ENCODE measurements at regions not wholly inside any gene's neighbourhood (a gene's known extent, or its start where the extent isn't known, plus 50 kb on each side); places are given as distances from the start of the nearest gene placed in this dataset.

- Histone ChIP-seq H2AFZ (ENCODE audit: low read length) (no peak overlapping the region), H3K4me2 (ENCODE audit: low read depth, low read length, poor library complexity, severe bottlenecking) (no peak overlapping the region), H3K27ac (ENCODE audit: low read length) (no peak overlapping the region), H3K9me2 (replicated peaks; ENCODE audit: insufficient read depth, low read length) (no peaks in the 10 kb centered on the region), H3K9ac (ENCODE audit: low read length) (no peak overlapping the region), H3K4me3 (ENCODE audit: low read length) (no peak overlapping the region), H3K27me3 (ENCODE audit: low read length) (no peaks in the 10 kb centered on the region), H3K79me2 (ENCODE audit: low read length) (no peaks in the 10 kb centered on the region), H4K20me1 (ENCODE audit: insufficient read depth, low read depth, low read length) (no peaks in the 10 kb centered on the region), H3K9me3 (ENCODE audit: low read length) (no peaks in the 10 kb centered on the region), H3K36me3 (ENCODE audit: insufficient read depth, low read length) (no peaks in the 10 kb centered on the region), H3K4me1 (ENCODE audit: low read length) (no peaks in the 10 kb centered on the region)
- no peak for DNase-seq
Measured at GRCh38 chr2:18169121-18169892, 290.8 kb downstream of the KCNS3 start.

DNA sequence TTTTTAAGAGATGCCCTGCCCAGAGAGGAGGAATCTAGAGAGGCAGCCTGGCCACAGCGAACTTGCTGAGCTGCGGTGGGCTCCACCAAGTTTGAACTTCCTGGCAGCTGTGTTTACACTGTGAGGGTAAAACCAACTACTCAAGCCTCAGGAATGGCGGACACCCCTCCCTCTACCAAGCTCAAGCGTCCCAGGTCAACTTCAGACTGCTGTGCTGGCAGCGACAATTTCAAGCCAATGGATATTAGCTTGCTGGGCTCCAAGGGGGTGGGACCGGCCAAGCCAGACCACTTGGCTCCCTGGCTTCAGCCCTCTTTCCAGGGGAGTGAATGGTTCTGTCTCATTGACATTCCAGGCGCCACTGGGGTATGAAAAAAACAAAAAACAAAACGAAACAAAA lies 289.4 kb downstream of the KCNS3 start:
- H3K9ac ChIP-seq (ENCODE audit: low read length), result no peak overlapping the region
- H3K4me1 ChIP-seq (ENCODE audit: low read length), result no peaks in the 10 kb centered on the region
- no peaks in the 10 kb centered on the region for H3K79me2 ChIP-seq (ENCODE audit: low read length)
- no peaks in the 10 kb centered on the region for H3K9me3 ChIP-seq (ENCODE audit: low read length)
- no peak overlapping the region for H3K4me3 ChIP-seq (ENCODE audit: low read length)
- no peak for DNase-seq
- no peak overlapping the region for H3K4me2 ChIP-seq (ENCODE audit: low read depth, low read length, poor library complexity, severe bottlenecking)
- H3K9me2 ChIP-seq (replicated peaks; ENCODE audit: insufficient read depth, low read length), result no peaks in the 10 kb centered on the region
- H4K20me1 ChIP-seq (ENCODE audit: insufficient read depth, low read depth, low read length), result no peaks in the 10 kb centered on the region
- no peaks in the 10 kb centered on the region for H3K27me3 ChIP-seq (ENCODE audit: low read length)
- no peaks in the 10 kb centered on the region for H3K36me3 ChIP-seq (ENCODE audit: insufficient read depth, low read length)
- no peak overlapping the region for H3K27ac ChIP-seq (ENCODE audit: low read length)
- no peak overlapping the region for H2AFZ ChIP-seq (ENCODE audit: low read length)

DNA sequence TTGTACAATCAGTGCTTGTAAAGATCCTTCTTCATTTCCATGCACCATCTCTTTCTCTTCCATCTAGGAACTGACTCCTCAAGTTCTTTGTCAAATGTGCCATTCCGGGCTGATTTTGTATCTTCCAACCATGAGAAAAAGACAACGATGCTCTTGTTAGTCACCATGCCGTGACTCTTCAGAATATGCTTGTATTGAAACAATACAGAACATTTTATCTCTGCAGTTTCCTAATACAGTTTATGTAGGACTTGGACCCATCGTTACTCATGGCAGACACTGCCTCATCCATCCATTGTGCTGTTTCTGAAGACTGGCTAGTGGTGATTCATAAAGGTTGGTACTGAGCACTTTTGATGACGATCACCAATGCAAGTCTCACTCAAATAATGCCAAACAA lies 283.2 kb downstream of the KCNS3 start:
- Histone ChIP-seq H3K9me3 (ENCODE audit: low read length) (no peaks in the 10 kb centered on the region), H3K36me3 (ENCODE audit: insufficient read depth, low read length) (no peaks in the 10 kb centered on the region), H3K27me3 (ENCODE audit: low read length) (no peaks in the 10 kb centered on the region), H3K27ac (ENCODE audit: low read length) (no peak overlapping the region), H4K20me1 (ENCODE audit: insufficient read depth, low read depth, low read length) (no peaks in the 10 kb centered on the region), H3K9ac (ENCODE audit: low read length) (no peak overlapping the region), H3K79me2 (ENCODE audit: low read length) (no peaks in the 10 kb centered on the region), H3K4me2 (ENCODE audit: low read depth, low read length, poor library complexity, severe bottlenecking) (no peak overlapping the region), H2AFZ (ENCODE audit: low read length) (no peak overlapping the region), H3K9me2 (replicated peaks; ENCODE audit: insufficient read depth, low read length) (no peaks in the 10 kb centered on the region), H3K4me3 (ENCODE audit: low read length) (no peak overlapping the region), H3K4me1 (ENCODE audit: low read length) (no peaks in the 10 kb centered on the region)
- no peak for DNase-seq

DNA sequence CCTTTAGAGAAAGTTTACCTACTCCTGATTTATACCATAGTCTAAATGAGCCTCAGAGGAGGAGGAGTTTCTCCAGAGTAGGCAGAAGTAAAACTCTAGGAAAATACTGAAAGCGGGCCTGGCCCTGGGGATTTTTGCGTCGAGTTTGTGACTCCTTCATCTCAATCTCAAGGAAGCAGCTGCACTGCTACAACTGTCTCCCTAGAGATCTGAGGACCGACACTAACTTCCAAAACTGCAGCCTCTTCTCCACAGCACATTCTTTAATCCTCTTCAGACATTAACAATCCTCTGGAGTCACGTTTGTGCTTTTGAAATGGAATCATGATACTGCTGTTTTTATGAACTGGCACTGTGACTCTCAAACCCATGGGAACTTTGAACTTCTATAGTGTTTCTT lies 281.4 kb downstream of the KCNS3 start:
- H4K20me1 ChIP-seq (ENCODE audit: insufficient read depth, low read depth, low read length), result no peaks in the 10 kb centered on the region
- H2AFZ ChIP-seq (ENCODE audit: low read length), result no peak overlapping the region
- no peaks in the 10 kb centered on the region for H3K27me3 ChIP-seq (ENCODE audit: low read length)
- no peaks in the 10 kb centered on the region for H3K79me2 ChIP-seq (ENCODE audit: low read length)
- no peak overlapping the region for H3K4me3 ChIP-seq (ENCODE audit: low read length)
- DNase-seq, result no peak
- no peaks in the 10 kb centered on the region for H3K36me3 ChIP-seq (ENCODE audit: insufficient read depth, low read length)
- H3K4me2 ChIP-seq (ENCODE audit: low read depth, low read length, poor library complexity, severe bottlenecking), result no peak overlapping the region
- no peaks in the 10 kb centered on the region for H3K9me3 ChIP-seq (ENCODE audit: low read length)
- H3K27ac ChIP-seq (ENCODE audit: low read length), result no peak overlapping the region
- no peaks in the 10 kb centered on the region for H3K9me2 ChIP-seq (replicated peaks; ENCODE audit: insufficient read depth, low read length)
- no peaks in the 10 kb centered on the region for H3K4me1 ChIP-seq (ENCODE audit: low read length)
- no peak overlapping the region for H3K9ac ChIP-seq (ENCODE audit: low read length)

- Histone ChIP-seq H3K9me3 (ENCODE audit: low read length) (no peaks in the 10 kb centered on the region), H3K27me3 (ENCODE audit: low read length) (no peaks in the 10 kb centered on the region), H2AFZ (ENCODE audit: low read length) (no peak overlapping the region), H3K4me1 (ENCODE audit: low read length) (no peaks in the 10 kb centered on the region), H3K27ac (ENCODE audit: low read length) (no peak overlapping the region), H4K20me1 (ENCODE audit: insufficient read depth, low read depth, low read length) (no peaks in the 10 kb centered on the region), H3K9ac (ENCODE audit: low read length) (no peak overlapping the region), H3K36me3 (ENCODE audit: insufficient read depth, low read length) (no peaks in the 10 kb centered on the region), H3K4me3 (ENCODE audit: low read length) (no peak overlapping the region), H3K4me2 (ENCODE audit: low read depth, low read length, poor library complexity, severe bottlenecking) (no peak overlapping the region), H3K9me2 (replicated peaks; ENCODE audit: insufficient read depth, low read length) (no peaks in the 10 kb centered on the region), H3K79me2 (ENCODE audit: low read length) (no peaks in the 10 kb centered on the region)
- no peak for DNase-seq
Measured at GRCh38 chr2:18156421-18156820, 278.0 kb downstream of the KCNS3 start.

DNA sequence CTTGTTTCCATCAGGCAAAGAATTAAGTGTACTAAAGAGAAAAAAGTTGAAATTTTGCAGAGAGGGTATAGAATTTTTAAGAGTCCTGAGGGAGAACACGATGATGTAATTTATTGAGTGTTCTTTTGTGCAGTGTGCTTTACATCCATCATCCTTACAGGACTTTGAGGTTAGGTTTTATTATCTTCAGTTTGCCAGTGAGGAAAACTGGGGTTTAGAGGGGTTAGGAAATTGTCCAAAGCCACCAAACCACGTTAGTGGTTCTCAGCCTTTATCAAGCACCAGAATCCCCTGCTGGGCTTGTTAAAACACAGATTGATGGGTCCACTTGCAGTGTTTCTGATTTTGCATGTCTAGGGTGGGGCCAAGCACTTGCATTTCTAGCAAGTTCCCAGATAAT lies 277.5 kb downstream of the KCNS3 start:
- H4K20me1 ChIP-seq (ENCODE audit: insufficient read depth, low read depth, low read length), result no peaks in the 10 kb centered on the region
- DNase-seq, result no peak

DNA sequence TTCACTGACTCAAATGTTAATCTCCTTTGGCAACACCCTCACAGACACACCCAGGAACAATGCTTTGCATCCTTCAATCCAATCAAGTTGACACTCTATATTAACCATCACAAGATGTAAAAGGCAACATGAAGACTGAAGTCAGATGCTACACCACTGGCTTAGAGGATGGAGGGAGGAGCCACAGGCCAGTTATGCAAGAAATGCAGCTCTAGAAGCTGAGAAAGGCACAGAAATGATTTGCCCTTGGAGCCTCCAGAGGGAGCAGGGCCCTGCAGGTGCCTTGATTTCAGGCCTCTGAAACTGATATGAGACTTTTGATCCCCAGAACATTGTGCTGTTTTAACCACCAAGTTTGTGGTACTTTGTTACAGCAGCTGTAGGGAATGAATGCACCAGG lies 276.3 kb downstream of the KCNS3 start:
- Histone ChIP-seq H3K9me2 (replicated peaks; ENCODE audit: insufficient read depth, low read length) (no peaks in the 10 kb centered on the region), H3K36me3 (ENCODE audit: insufficient read depth, low read length) (no peaks in the 10 kb centered on the region), H3K79me2 (ENCODE audit: low read length) (no peaks in the 10 kb centered on the region), H3K4me2 (ENCODE audit: low read depth, low read length, poor library complexity, severe bottlenecking) (no peak overlapping the region), H3K4me1 (ENCODE audit: low read length) (no peaks in the 10 kb centered on the region), H3K9ac (ENCODE audit: low read length) (no peak overlapping the region), H2AFZ (ENCODE audit: low read length) (no peak overlapping the region), H3K4me3 (ENCODE audit: low read length) (no peak overlapping the region), H3K27me3 (ENCODE audit: low read length) (no peaks in the 10 kb centered on the region), H4K20me1 (ENCODE audit: insufficient read depth, low read depth, low read length) (no peaks in the 10 kb centered on the region), H3K9me3 (ENCODE audit: low read length) (no peaks in the 10 kb centered on the region), H3K27ac (ENCODE audit: low read length) (no peak overlapping the region)
- DNase-seq, result no peak

More for the DNA sequence above, 277.5 kb downstream of the KCNS3 start:
- Histone ChIP-seq H3K4me3 (ENCODE audit: low read length) (no peak overlapping the region), H3K4me1 (ENCODE audit: low read length) (no peaks in the 10 kb centered on the region), H3K79me2 (ENCODE audit: low read length) (no peaks in the 10 kb centered on the region), H3K27ac (ENCODE audit: low read length) (no peak overlapping the region), H3K9ac (ENCODE audit: low read length) (no peak overlapping the region), H3K9me3 (ENCODE audit: low read length) (no peaks in the 10 kb centered on the region), H3K36me3 (ENCODE audit: insufficient read depth, low read length) (no peaks in the 10 kb centered on the region), H2AFZ (ENCODE audit: low read length) (no peak overlapping the region), H3K27me3 (ENCODE audit: low read length) (no peaks in the 10 kb centered on the region), H3K9me2 (replicated peaks; ENCODE audit: insufficient read depth, low read length) (no peaks in the 10 kb centered on the region), H3K4me2 (ENCODE audit: low read depth, low read length, poor library complexity, severe bottlenecking) (no peak overlapping the region)

GRCh38 chr2:18154259-18154658 lies 275.8 kb downstream of the KCNS3 start:
- no peak overlapping the region for H3K9ac ChIP-seq (ENCODE audit: low read length)
- H3K9me3 ChIP-seq (ENCODE audit: low read length), result no peaks in the 10 kb centered on the region
- H3K4me2 ChIP-seq (ENCODE audit: low read depth, low read length, poor library complexity, severe bottlenecking), result no peak overlapping the region
- H3K4me1 ChIP-seq (ENCODE audit: low read length), result no peaks in the 10 kb centered on the region
- no peak overlapping the region for H3K27ac ChIP-seq (ENCODE audit: low read length)
- H3K27me3 ChIP-seq (ENCODE audit: low read length), result no peaks in the 10 kb centered on the region
- no peaks in the 10 kb centered on the region for H3K9me2 ChIP-seq (replicated peaks; ENCODE audit: insufficient read depth, low read length)
- DNase-seq, result no peak
- H2AFZ ChIP-seq (ENCODE audit: low read length), result no peak overlapping the region
- no peaks in the 10 kb centered on the region for H4K20me1 ChIP-seq (ENCODE audit: insufficient read depth, low read depth, low read length)
- no peaks in the 10 kb centered on the region for H3K36me3 ChIP-seq (ENCODE audit: insufficient read depth, low read length)
- no peaks in the 10 kb centered on the region for H3K79me2 ChIP-seq (ENCODE audit: low read length)
- no peak overlapping the region for H3K4me3 ChIP-seq (ENCODE audit: low read length)
